ENCODE measurements at regions not wholly inside any gene's neighbourhood (a gene's known extent, or its start where the extent isn't known, plus 50 kb on each side); places are given as distances from the start of the nearest gene placed in this dataset.

GRCh38 chr5:73996151-73996755, 370.3 kb downstream of the ARHGEF28 start:
- no peak for DNase-seq

- DNase-seq: no peak
Measured at GRCh38 chr5:73994963-73995362, 369.0 kb downstream of the ARHGEF28 start.

Data from fibroblast of skin of right biceps (primary cell).